WTC11 (cell line): ENCODE measurements at regions not wholly inside any gene's neighbourhood (a gene's known extent, or its start where the extent isn't known, plus 50 kb on each side); places are given as distances from the start of the nearest gene placed in this dataset.

Experiments
- ATAC-seq: fragments of 200-7000 bp; cut with Tn5 transposase; 2 replicates; pipeline ENCODE4 v1.10.0; 2021; ENCODE audit warnings: mild to moderate bottlenecking, moderate library complexity
- CTCF ChIA-PET: fragments of 300-600 bp; sonication (Branson Sonifier 250); formaldehyde crosslinking; loops from one replicate; lab custom pipeline; 2021; ENCODE audit warnings: antibody characterized with exemption; lab: Charles Lee
- POLR2A ChIA-PET: fragments of 350-600 bp; sonication (Branson Sonifier 250); formaldehyde crosslinking; loops from one replicate; lab custom pipeline; 2021; ENCODE audit warnings: antibody characterized with exemption; lab: Charles Lee
- DNase-seq: peaks from one replicate; pipeline ENCODE4 v3.0.0; 2021; ENCODE audit warnings: low spot score
- H3K27ac Mint-ChIP-seq: 2 replicates; pipeline ENCODE4 v1.8.0; 2021; ENCODE audit warnings: mixed read lengths
- H3K27me3 Mint-ChIP-seq: 2 replicates; pipeline ENCODE4 v1.8.0; 2021; ENCODE audit warnings: low read depth, mild to moderate bottlenecking, moderate library complexity, mixed read lengths
- H3K36me3 Mint-ChIP-seq: 2 replicates; pipeline ENCODE4 v1.8.0; 2021; ENCODE audit warnings: mixed read lengths
- H3K4me1 Mint-ChIP-seq: 2 replicates; pipeline ENCODE4 v1.8.0; 2022; ENCODE audit warnings: mixed read lengths
- H3K4me3 Mint-ChIP-seq: 2 replicates; pipeline ENCODE4 v1.8.0; 2021; ENCODE audit warnings: mild to moderate bottlenecking, moderate library complexity, mixed read lengths
- H3K9me3 Mint-ChIP-seq: 2 replicates; pipeline ENCODE4 v1.8.0; 2021; ENCODE audit warnings: mixed read lengths
- NFE2L1 ChIP-seq: sonication (generic); formaldehyde crosslinking; IDR thresholded peaks from 2 replicates; pipeline ENCODE4 v1.8.1; 2023; ENCODE audit warnings: missing genetic modification reagents
- NFYB ChIP-seq: sonication (generic); formaldehyde crosslinking; conservative IDR thresholded peaks from 2 replicates; pipeline ENCODE4 v1.8.0; 2022; ENCODE audit warnings: low read depth, missing genetic modification reagents
- SOX15 ChIP-seq: fragments of 250-450 bp; sonication (Bioruptor Pico); IDR thresholded peaks from 2 replicates; pipeline ENCODE4 v1.9.0; 2021; ENCODE audit warnings: mild to moderate bottlenecking
- TEAD1 ChIP-seq: sonication (generic); formaldehyde crosslinking; IDR thresholded peaks from 2 replicates; pipeline ENCODE4 v1.8.0; 2022; ENCODE audit warnings: mild to moderate bottlenecking, missing genetic modification reagents
- ZNF396 ChIP-seq: fragments of 250-450 bp; sonication (Bioruptor Pico); IDR thresholded peaks from 2 replicates; pipeline ENCODE4 v1.8.0; 2021; ENCODE audit warnings: mild to moderate bottlenecking, moderate library complexity, borderline replicate concordance
- TF ChIP-seq, protein P1 (sequence below): sonication (generic); formaldehyde crosslinking; IDR thresholded peaks from 2 replicates; pipeline ENCODE4 v1.8.0; 2022; ENCODE audit warnings: missing genetic modification reagents
- TF ChIP-seq, protein P2 (sequence below): fragments of 250-450 bp; sonication (Bioruptor Pico); IDR thresholded peaks from 2 replicates; pipeline ENCODE4 v2.1.2; 2022; ENCODE audit warnings: mild to moderate bottlenecking, moderate library complexity
- TF ChIP-seq, protein P3 (sequence below): sonication (generic); formaldehyde crosslinking; IDR thresholded peaks from 2 replicates; pipeline ENCODE4 v1.8.1; 2023; ENCODE audit warnings: mild to moderate bottlenecking, missing genetic modification reagents, borderline replicate concordance
- TF ChIP-seq, protein P4 (sequence below): sonication (generic); formaldehyde crosslinking; IDR thresholded peaks from 2 replicates; pipeline ENCODE4 v1.8.0; 2023; ENCODE audit warnings: mild to moderate bottlenecking, missing genetic modification reagents

DNA sequence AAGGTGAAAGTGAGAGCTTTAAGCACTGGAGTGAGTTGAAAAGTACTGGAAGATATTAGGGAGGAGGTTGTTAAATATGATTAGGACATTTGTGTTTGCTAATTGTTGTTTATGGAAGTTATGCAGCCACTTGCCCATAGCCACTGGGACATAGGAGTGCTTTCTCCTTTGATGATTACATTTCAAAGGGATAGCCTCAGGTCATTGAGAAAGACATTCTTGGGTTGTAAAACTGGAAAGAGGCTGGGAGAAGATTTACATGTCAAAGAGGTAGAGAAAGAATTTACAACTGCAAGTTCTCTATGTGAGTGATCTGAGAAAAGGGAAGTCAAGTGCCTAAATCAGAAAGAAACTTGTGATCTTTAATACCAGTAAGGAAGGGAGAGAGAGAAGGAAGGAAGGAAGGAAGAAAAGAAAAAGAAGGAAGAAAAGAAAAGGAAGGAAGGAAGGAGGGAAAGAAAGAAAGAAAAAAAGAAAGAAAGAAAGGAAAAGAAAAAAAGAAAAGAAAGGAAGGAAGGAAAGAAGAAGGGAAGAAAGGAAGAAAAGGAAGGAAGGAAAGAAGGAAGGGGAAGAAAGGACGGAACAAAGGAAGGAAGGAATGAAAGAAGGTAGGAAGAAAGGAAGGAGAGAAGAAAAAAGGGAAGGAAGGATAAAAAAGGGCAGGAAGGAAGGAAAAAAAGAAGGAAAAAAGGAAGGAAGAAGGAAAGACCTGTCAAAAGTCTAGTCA is 284.6 kb upstream of the DPYD start (continued):
- TF ChIP-seq, protein P1, sequence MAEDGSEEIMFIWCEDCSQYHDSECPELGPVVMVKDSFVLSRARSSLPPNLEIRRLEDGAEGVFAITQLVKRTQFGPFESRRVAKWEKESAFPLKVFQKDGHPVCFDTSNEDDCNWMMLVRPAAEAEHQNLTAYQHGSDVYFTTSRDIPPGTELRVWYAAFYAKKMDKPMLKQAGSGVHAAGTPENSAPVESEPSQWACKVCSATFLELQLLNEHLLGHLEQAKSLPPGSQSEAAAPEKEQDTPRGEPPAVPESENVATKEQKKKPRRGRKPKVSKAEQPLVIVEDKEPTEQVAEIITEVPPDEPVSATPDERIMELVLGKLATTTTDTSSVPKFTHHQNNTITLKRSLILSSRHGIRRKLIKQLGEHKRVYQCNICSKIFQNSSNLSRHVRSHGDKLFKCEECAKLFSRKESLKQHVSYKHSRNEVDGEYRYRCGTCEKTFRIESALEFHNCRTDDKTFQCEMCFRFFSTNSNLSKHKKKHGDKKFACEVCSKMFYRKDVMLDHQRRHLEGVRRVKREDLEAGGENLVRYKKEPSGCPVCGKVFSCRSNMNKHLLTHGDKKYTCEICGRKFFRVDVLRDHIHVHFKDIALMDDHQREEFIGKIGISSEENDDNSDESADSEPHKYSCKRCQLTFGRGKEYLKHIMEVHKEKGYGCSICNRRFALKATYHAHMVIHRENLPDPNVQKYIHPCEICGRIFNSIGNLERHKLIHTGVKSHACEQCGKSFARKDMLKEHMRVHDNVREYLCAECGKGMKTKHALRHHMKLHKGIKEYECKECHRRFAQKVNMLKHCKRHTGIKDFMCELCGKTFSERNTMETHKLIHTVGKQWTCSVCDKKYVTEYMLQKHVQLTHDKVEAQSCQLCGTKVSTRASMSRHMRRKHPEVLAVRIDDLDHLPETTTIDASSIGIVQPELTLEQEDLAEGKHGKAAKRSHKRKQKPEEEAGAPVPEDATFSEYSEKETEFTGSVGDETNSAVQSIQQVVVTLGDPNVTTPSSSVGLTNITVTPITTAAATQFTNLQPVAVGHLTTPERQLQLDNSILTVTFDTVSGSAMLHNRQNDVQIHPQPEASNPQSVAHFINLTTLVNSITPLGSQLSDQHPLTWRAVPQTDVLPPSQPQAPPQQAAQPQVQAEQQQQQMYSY (CRISPR knock-in tag): no peak
- TF ChIP-seq NFE2L1 (CRISPR knock-in tag): no peak
- no peak for TF ChIP-seq ZNF396 (CRISPR knock-in tag)

DNA sequence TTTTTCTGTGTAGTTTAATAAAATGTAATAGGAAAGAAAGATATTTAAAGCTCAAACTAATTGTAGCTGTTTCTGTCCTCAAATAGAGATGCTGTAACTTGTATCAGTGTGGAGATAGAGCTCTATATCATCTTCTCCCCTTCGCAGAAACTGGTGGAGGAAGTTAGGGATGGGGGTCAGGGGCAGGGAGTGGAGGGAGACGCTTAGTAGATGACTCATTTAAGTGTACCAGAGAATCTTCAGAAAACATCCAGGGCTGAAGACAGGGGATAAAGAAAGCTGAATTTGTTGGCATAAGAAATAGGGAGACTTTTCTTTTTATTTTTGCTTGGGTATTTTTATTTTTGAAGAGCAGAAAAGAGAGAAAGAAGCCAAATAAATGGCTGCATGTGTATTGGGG is 282.6 kb upstream of the DPYD start:
- DNase-seq (no peak), ATAC-seq (no peak)
- TF ChIP-seq TEAD1 (CRISPR knock-in tag): no peak
- TF ChIP-seq, protein P2, sequence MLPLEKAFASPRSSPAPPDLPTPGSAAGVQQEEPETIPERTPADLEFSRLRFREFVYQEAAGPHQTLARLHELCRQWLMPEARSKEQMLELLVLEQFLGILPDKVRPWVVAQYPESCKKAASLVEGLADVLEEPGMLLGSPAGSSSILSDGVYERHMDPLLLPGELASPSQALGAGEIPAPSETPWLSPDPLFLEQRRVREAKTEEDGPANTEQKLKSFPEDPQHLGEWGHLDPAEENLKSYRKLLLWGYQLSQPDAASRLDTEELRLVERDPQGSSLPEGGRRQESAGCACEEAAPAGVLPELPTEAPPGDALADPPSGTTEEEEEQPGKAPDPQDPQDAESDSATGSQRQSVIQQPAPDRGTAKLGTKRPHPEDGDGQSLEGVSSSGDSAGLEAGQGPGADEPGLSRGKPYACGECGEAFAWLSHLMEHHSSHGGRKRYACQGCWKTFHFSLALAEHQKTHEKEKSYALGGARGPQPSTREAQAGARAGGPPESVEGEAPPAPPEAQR: no peak
- TF ChIP-seq NFYB: no peak
- TF ChIP-seq SOX15 (CRISPR knock-in tag): no peak
- TF ChIP-seq, protein P3, sequence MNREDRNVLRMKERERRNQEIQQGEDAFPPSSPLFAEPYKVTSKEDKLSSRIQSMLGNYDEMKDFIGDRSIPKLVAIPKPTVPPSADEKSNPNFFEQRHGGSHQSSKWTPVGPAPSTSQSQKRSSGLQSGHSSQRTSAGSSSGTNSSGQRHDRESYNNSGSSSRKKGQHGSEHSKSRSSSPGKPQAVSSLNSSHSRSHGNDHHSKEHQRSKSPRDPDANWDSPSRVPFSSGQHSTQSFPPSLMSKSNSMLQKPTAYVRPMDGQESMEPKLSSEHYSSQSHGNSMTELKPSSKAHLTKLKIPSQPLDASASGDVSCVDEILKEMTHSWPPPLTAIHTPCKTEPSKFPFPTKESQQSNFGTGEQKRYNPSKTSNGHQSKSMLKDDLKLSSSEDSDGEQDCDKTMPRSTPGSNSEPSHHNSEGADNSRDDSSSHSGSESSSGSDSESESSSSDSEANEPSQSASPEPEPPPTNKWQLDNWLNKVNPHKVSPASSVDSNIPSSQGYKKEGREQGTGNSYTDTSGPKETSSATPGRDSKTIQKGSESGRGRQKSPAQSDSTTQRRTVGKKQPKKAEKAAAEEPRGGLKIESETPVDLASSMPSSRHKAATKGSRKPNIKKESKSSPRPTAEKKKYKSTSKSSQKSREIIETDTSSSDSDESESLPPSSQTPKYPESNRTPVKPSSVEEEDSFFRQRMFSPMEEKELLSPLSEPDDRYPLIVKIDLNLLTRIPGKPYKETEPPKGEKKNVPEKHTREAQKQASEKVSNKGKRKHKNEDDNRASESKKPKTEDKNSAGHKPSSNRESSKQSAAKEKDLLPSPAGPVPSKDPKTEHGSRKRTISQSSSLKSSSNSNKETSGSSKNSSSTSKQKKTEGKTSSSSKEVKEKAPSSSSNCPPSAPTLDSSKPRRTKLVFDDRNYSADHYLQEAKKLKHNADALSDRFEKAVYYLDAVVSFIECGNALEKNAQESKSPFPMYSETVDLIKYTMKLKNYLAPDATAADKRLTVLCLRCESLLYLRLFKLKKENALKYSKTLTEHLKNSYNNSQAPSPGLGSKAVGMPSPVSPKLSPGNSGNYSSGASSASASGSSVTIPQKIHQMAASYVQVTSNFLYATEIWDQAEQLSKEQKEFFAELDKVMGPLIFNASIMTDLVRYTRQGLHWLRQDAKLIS (CRISPR knock-in tag): no peak
- H3K27me3 Mint-ChIP-seq: peaks cover 81% of the 10 kb centered on the region
- ChIA-PET CTCF (no interaction called here), POLR2A (no interaction called here)
- peaks cover 37% of the 10 kb centered on the region for H3K4me1 Mint-ChIP-seq
- H3K36me3 Mint-ChIP-seq: no peaks in the 10 kb centered on the region
- no peaks in the 10 kb centered on the region for H3K9me3 Mint-ChIP-seq
- H3K27ac Mint-ChIP-seq: no peak overlapping the region
- no peak overlapping the region for H3K4me3 Mint-ChIP-seq

DNA sequence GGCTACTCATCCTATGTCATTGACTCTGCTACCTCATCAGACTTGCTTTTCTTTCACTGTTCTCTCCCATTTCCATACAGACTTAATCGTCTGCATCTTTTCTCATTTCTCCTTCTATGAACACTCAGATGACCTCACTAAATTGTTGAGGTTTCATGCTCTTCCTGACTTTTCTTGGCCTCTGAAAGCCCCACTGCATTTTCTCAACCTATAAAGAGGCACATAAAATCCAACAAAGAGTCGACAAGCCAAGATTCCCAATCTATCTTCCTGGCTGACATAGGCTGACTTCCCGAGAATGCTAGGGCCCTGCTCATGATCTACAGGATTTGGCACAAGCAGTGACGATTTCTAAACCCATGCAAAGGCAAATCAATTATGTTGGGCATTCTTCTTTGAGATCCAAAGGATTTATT is 280.8 kb upstream of the DPYD start:
- peaks cover 75% of the 10 kb centered on the region for H3K27me3 Mint-ChIP-seq
- H3K27ac Mint-ChIP-seq: no peak overlapping the region
- ATAC-seq: no peak
- no peaks in the 10 kb centered on the region for H3K9me3 Mint-ChIP-seq
- peaks cover 28% of the 10 kb centered on the region for H3K4me1 Mint-ChIP-seq
- DNase-seq: no peak
- ChIA-PET POLR2A (no interaction called here), CTCF (no interaction called here)
- no peak overlapping the region for H3K4me3 Mint-ChIP-seq
- no peaks in the 10 kb centered on the region for H3K36me3 Mint-ChIP-seq
- TF ChIP-seq, protein P4, sequence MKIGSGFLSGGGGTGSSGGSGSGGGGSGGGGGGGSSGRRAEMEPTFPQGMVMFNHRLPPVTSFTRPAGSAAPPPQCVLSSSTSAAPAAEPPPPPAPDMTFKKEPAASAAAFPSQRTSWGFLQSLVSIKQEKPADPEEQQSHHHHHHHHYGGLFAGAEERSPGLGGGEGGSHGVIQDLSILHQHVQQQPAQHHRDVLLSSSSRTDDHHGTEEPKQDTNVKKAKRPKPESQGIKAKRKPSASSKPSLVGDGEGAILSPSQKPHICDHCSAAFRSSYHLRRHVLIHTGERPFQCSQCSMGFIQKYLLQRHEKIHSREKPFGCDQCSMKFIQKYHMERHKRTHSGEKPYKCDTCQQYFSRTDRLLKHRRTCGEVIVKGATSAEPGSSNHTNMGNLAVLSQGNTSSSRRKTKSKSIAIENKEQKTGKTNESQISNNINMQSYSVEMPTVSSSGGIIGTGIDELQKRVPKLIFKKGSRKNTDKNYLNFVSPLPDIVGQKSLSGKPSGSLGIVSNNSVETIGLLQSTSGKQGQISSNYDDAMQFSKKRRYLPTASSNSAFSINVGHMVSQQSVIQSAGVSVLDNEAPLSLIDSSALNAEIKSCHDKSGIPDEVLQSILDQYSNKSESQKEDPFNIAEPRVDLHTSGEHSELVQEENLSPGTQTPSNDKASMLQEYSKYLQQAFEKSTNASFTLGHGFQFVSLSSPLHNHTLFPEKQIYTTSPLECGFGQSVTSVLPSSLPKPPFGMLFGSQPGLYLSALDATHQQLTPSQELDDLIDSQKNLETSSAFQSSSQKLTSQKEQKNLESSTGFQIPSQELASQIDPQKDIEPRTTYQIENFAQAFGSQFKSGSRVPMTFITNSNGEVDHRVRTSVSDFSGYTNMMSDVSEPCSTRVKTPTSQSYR (CRISPR knock-in tag): no peak
